Neuronal stem cell (in vitro differentiated cells): ENCODE measurements at regions not wholly inside any gene's neighbourhood (a gene's known extent, or its start where the extent isn't known, plus 50 kb on each side); places are given as distances from the start of the nearest gene placed in this dataset.

Experiments used
- DNase-seq: peaks from one replicate; pipeline ENCODE4 v3.0.0-alpha.2; 2013; ENCODE audit warnings: low spot score
- H2AFZ ChIP-seq: one replicate; pipeline ENCODE4 v1.6.1; 2013; ENCODE audit warnings: mild to moderate bottlenecking, low read length, inconsistent platforms
- H2AK5ac ChIP-seq: 2 replicates; pipeline ENCODE4 v1.6.1; 2013; ENCODE audit warnings: low read depth, mild to moderate bottlenecking, inconsistent platforms, low read length, moderate library complexity, mixed read lengths
- H2BK120ac ChIP-seq: 2 replicates; pipeline ENCODE4 v1.6.1; 2013; ENCODE audit warnings: low read depth, mild to moderate bottlenecking, inconsistent platforms, low read length, moderate library complexity, mixed read lengths
- H2BK12ac ChIP-seq: one replicate; pipeline ENCODE4 v1.6.1; 2013; ENCODE audit warnings: low read length, inconsistent platforms
- H2BK15ac ChIP-seq: 2 replicates; pipeline ENCODE4 v1.6.1; 2013; ENCODE audit warnings: mild to moderate bottlenecking, low read length, inconsistent platforms, mixed read lengths
- H2BK5ac ChIP-seq: one replicate; pipeline ENCODE4 v1.6.1; 2013; ENCODE audit warnings: inconsistent platforms, mild to moderate bottlenecking, low read length, moderate library complexity
- H3K14ac ChIP-seq: one replicate; pipeline ENCODE4 v1.6.1; 2013; ENCODE audit warnings: low read length, inconsistent platforms
- H3K18ac ChIP-seq: 2 replicates; pipeline ENCODE4 v1.6.1; 2013; ENCODE audit warnings: low read length, inconsistent platforms
- H3K23ac ChIP-seq: 2 replicates; pipeline ENCODE4 v1.6.1; 2013; ENCODE audit warnings: low read depth, mild to moderate bottlenecking, mixed read lengths, low read length, inconsistent platforms; ENCODE audit not compliant: poor library complexity
- H3K27ac ChIP-seq: replicated peaks from 3 replicates; pipeline ENCODE4 v1.5.1; 2013; ENCODE audit warnings: low read length, inconsistent platforms
- H3K27me3 ChIP-seq, 3 experiments: 2 replicates each; pipeline ENCODE4 v1.6.1; 2013; ENCODE audit warnings: low read length in 3 of 3, mild to moderate bottlenecking in 2 of 3, inconsistent platforms in 1 of 3, low read depth in 1 of 3, mixed read lengths in 1 of 3, moderate library complexity in 1 of 3; ENCODE audit not compliant: control insufficient read depth in 3 of 3, insufficient read depth in 3 of 3
- H3K36me3 ChIP-seq, 2 donors: replicated peaks in 1 of 2; 2 replicates each; pipeline ENCODE4 v1.6.1; 2013; ENCODE audit warnings: low read length in 2 of 2; ENCODE audit not compliant: control insufficient read depth in 2 of 2, insufficient read depth in 2 of 2
- H3K4ac ChIP-seq: 2 replicates; pipeline ENCODE4 v1.6.1; 2013; ENCODE audit warnings: inconsistent platforms, mild to moderate bottlenecking, low read length, moderate library complexity
- H3K4me1 ChIP-seq, 2 donors: 1 replicate in 1 of 2; 2 replicates in 1 of 2; pipeline ENCODE4 v1.6.1; 2013; ENCODE audit warnings: low read length in 2 of 2, low read depth in 1 of 2; ENCODE audit not compliant: control insufficient read depth in 2 of 2, insufficient read depth in 1 of 2
- H3K4me2 ChIP-seq: one replicate; pipeline ENCODE4 v1.6.1; 2013; ENCODE audit warnings: mild to moderate bottlenecking, low read length, inconsistent platforms; ENCODE audit not compliant: insufficient read depth, poor library complexity, severe bottlenecking
- H3K4me3 ChIP-seq, 2 donors: 2 replicates each; pipeline ENCODE4 v1.5.1; 2013; ENCODE audit warnings: low read length in 2 of 2, mild to moderate bottlenecking in 2 of 2, inconsistent platforms in 1 of 2, moderate library complexity in 1 of 2
- H3K79me1 ChIP-seq: one replicate; pipeline ENCODE4 v1.6.1; 2013; ENCODE audit warnings: low read depth, mild to moderate bottlenecking, inconsistent platforms, low read length, moderate library complexity
- H3K9ac ChIP-seq: one replicate; pipeline ENCODE4 v1.6.1; 2013; ENCODE audit warnings: mild to moderate bottlenecking, low read depth, low read length, inconsistent platforms; ENCODE audit not compliant: poor library complexity
- H3K9me3 ChIP-seq, 2 donors: replicated peaks in 1 of 2; 2 replicates each; pipeline versions ENCODE3 to v1.6.1; 2013; ENCODE audit warnings: low read length in 2 of 2, mild to moderate bottlenecking in 2 of 2, inconsistent platforms in 1 of 2, low read depth in 1 of 2, mixed read lengths in 1 of 2, moderate library complexity in 1 of 2; ENCODE audit not compliant: control insufficient read depth in 2 of 2, insufficient read depth in 1 of 2
- H4K8ac ChIP-seq: one replicate; pipeline ENCODE4 v1.6.1; 2013; ENCODE audit warnings: low read depth, mild to moderate bottlenecking, inconsistent platforms, low read length, moderate library complexity
- H4K91ac ChIP-seq: one replicate; pipeline ENCODE4 v1.6.1; 2013; ENCODE audit warnings: low read length, low read depth, mild to moderate bottlenecking, inconsistent platforms; ENCODE audit not compliant: poor library complexity
- WGBS, 2 donors: extraction: QIAGEN DNeasy Blood & Tissue Kit; methylation state at CpG; one replicate each; pipeline ENCODE4 v1.1.7; 2013; ENCODE audit warnings: missing lambda C conversion rate in 2 of 2, mixed read lengths in 1 of 2; ENCODE audit not compliant: insufficient read length in 2 of 2, insufficient replicate concordance in 1 of 2; ENCODE audit errors: extremely low coverage in 2 of 2; 5-methylcytosine and 5-hydroxymethylcytosine counted together

- H2BK5ac ChIP-seq = no peak overlapping the region
- no peak overlapping the region for H3K4ac ChIP-seq
- H3K18ac ChIP-seq = no peak overlapping the region
- H2BK120ac ChIP-seq = no peak overlapping the region
- peak overlapping the region; percentile 22 for H3K27ac ChIP-seq
- no peak overlapping the region for H2AFZ ChIP-seq
- no peak overlapping the region for H2BK12ac ChIP-seq
- H3K27me3 ChIP-seq = no peaks in the 10 kb centered on the region
- H3K4me3 ChIP-seq = no peak overlapping the region
- H3K9me3 ChIP-seq = no peaks in the 10 kb centered on the region
- H4K8ac ChIP-seq = no peak overlapping the region
- no peak overlapping the region for H2AK5ac ChIP-seq
- H3K79me1 ChIP-seq = no peaks in the 10 kb centered on the region
- H4K91ac ChIP-seq = no peak overlapping the region
- WGBS, 2 donors = no CpG with 5 or more reads among the region's 1 CpG
- no peak overlapping the region for H3K14ac ChIP-seq
- no peaks in the 10 kb centered on the region for H3K36me3 ChIP-seq
- no peak overlapping the region for H3K23ac ChIP-seq
- H3K9ac ChIP-seq = no peak overlapping the region
- H2BK15ac ChIP-seq = no peak overlapping the region
- H3K4me2 ChIP-seq = no peak overlapping the region
- H3K4me1 ChIP-seq = peaks cover 0 to 5% of the 10 kb centered on the region in 2 donors
- DNase-seq = no peak
These were observed 1495.5 kb upstream of the DDX18 start for GRCh38 chr2:116319001-116319400.

GRCh38 chr2:116319935-116320334, 1494.6 kb upstream of the DDX18 start:
- Histone ChIP-seq H2AK5ac (no peak overlapping the region), H3K79me1 (no peaks in the 10 kb centered on the region), H3K4me3 (no peak overlapping the region), H3K9me3 (no peaks in the 10 kb centered on the region), H3K4me2 (no peak overlapping the region), H3K4me1 (peaks cover 0 to 5% of the 10 kb centered on the region in 2 donors), H3K9ac (no peak overlapping the region), H2BK120ac (no peak overlapping the region), H3K18ac (no peak overlapping the region), H4K8ac (no peak overlapping the region), H2BK5ac (no peak overlapping the region), H3K14ac (no peak overlapping the region), H3K4ac (no peak overlapping the region), H4K91ac (no peak overlapping the region), H3K27ac (no peak overlapping the region), H3K36me3 (no peaks in the 10 kb centered on the region), H3K23ac (no peak overlapping the region), H2AFZ (no peak overlapping the region), H2BK12ac (no peak overlapping the region), H2BK15ac (no peak overlapping the region), H3K27me3 (no peaks in the 10 kb centered on the region)
- DNase-seq = peak; percentile 27

GRCh38 chr2:116329280-116329679, 1485.2 kb upstream of the DDX18 start:
- Histone ChIP-seq H3K14ac (no peak overlapping the region), H3K9me3 (no peaks in the 10 kb centered on the region), H3K4ac (no peak overlapping the region), H3K27ac (no peak overlapping the region), H3K27me3 (no peaks in the 10 kb centered on the region), H2BK12ac (no peak overlapping the region), H3K9ac (no peak overlapping the region), H2AK5ac (no peak overlapping the region), H3K79me1 (no peaks in the 10 kb centered on the region), H4K8ac (no peak overlapping the region), H3K23ac (no peak overlapping the region), H3K4me1 (no peaks in the 10 kb centered on the region), H3K4me2 (no peak overlapping the region), H3K4me3 (no peak overlapping the region), H3K36me3 (no peaks in the 10 kb centered on the region), H2BK15ac (no peak overlapping the region), H3K18ac (no peak overlapping the region), H4K91ac (no peak overlapping the region), H2BK5ac (no peak overlapping the region), H2BK120ac (no peak overlapping the region), H2AFZ (no peak overlapping the region)
- no peak for DNase-seq
- no CpG with 5 or more reads among the region's 3 CpGs for WGBS, 2 donors

GRCh38 chr2:116340690-116341089, 1473.8 kb upstream of the DDX18 start:
- no peak for DNase-seq
- Histone ChIP-seq H2AFZ (no peak overlapping the region), H2BK15ac (no peak overlapping the region), H3K14ac (no peak overlapping the region), H3K4ac (no peak overlapping the region), H3K18ac (no peak overlapping the region), H2BK5ac (no peak overlapping the region), H2BK12ac (no peak overlapping the region), H3K4me3 (no peak overlapping the region), H2AK5ac (no peak overlapping the region), H3K27me3 (no peaks in the 10 kb centered on the region), H4K91ac (no peak overlapping the region), H3K4me1 (no peaks in the 10 kb centered on the region), H4K8ac (no peak overlapping the region), H3K9me3 (no peaks in the 10 kb centered on the region), H3K23ac (no peak overlapping the region), H3K36me3 (no peaks in the 10 kb centered on the region), H3K79me1 (no peaks in the 10 kb centered on the region), H3K9ac (no peak overlapping the region), H2BK120ac (no peak overlapping the region), H3K4me2 (no peak overlapping the region), H3K27ac (no peak overlapping the region)
- no CpG with 5 or more reads among the region's 2 CpGs for WGBS, 2 donors
